ENCODE measurements at regions not wholly inside any gene's neighbourhood (a gene's known extent, or its start where the extent isn't known, plus 50 kb on each side); places are given as distances from the start of the nearest gene placed in this dataset.

DNA sequence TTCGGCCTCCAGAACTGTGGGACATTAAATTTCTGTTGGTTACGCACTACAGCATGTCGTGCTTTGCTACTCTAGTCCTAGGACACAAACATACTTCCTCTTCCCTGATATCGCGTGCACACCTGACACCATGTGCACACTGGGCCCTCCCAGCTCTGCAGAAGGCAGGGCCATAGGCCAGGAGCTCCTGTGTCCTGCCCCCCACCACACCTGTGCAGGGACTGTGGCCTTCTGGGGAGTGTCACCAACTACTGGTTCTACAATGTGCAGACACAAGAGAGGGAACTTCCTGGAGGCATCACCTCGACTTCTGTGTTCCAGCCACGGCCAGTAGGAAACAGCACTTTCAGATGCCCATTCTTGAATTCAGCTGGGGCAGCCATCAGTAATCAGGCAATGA lies 646.4 kb upstream of the MGMT start:
- TF ChIP-seq, protein P1, sequence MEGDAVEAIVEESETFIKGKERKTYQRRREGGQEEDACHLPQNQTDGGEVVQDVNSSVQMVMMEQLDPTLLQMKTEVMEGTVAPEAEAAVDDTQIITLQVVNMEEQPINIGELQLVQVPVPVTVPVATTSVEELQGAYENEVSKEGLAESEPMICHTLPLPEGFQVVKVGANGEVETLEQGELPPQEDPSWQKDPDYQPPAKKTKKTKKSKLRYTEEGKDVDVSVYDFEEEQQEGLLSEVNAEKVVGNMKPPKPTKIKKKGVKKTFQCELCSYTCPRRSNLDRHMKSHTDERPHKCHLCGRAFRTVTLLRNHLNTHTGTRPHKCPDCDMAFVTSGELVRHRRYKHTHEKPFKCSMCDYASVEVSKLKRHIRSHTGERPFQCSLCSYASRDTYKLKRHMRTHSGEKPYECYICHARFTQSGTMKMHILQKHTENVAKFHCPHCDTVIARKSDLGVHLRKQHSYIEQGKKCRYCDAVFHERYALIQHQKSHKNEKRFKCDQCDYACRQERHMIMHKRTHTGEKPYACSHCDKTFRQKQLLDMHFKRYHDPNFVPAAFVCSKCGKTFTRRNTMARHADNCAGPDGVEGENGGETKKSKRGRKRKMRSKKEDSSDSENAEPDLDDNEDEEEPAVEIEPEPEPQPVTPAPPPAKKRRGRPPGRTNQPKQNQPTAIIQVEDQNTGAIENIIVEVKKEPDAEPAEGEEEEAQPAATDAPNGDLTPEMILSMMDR (conservative IDR thresholded peaks at IDR 0.05; ENCODE audit: low read depth, low read length), result no peak
- no peak for TF ChIP-seq EZH2phosphoT487 (IDR thresholded peaks at IDR 0.05; ENCODE audit: borderline replicate concordance, low read length)
- TF ChIP-seq EZH2 (IDR thresholded peaks at IDR 0.05; ENCODE audit: low read length, unreplicated experiment), result no peak

Measured in PC-3 (cell line).